Subcutaneous abdominal adipose tissue (tissue), 5 donors: ENCODE measurements at regions not wholly inside any gene's neighbourhood (a gene's known extent, or its start where the extent isn't known, plus 50 kb on each side); places are given as distances from the start of the nearest gene placed in this dataset.

ENCODE experiments used
- H3K27ac ChIP-seq: one replicate; pipeline ENCODE4 v1.7.0; 2013; ENCODE audit warnings: low read depth, mild to moderate bottlenecking, inconsistent platforms, low read length, moderate library complexity
- H3K27me3 ChIP-seq, 5 donors: one replicate each; pipeline ENCODE4 v1.7.0; 2013; ENCODE audit warnings: low read length in 5 of 5, inconsistent platforms in 1 of 5; ENCODE audit not compliant: control insufficient read depth in 5 of 5, insufficient read depth in 4 of 5
- H3K36me3 ChIP-seq, 5 donors: one replicate each; pipeline ENCODE4 v1.7.0; 2013; ENCODE audit warnings: low read length in 5 of 5; ENCODE audit not compliant: control insufficient read depth in 5 of 5, insufficient read depth in 5 of 5
- H3K4me1 ChIP-seq, 5 donors: one replicate each; pipeline ENCODE4 v1.7.0; 2013; ENCODE audit warnings: low read length in 5 of 5, mild to moderate bottlenecking in 3 of 5, moderate library complexity in 1 of 5; ENCODE audit not compliant: control insufficient read depth in 5 of 5, insufficient read depth in 5 of 5
- H3K4me3 ChIP-seq, 5 donors: one replicate each; pipeline ENCODE4 v1.7.0; 2013; ENCODE audit warnings: low read length in 5 of 5, low read depth in 1 of 5
- H3K9ac ChIP-seq, 5 donors: one replicate each; pipeline ENCODE4 v1.7.0; 2013; ENCODE audit warnings: low read length in 5 of 5, mild to moderate bottlenecking in 4 of 5, moderate library complexity in 3 of 5
- H3K9me3 ChIP-seq, 5 donors: one replicate each; pipeline ENCODE4 v1.7.0; 2013; ENCODE audit warnings: low read length in 5 of 5; ENCODE audit not compliant: control insufficient read depth in 5 of 5
- donor health status: healthy.
- donor health status: healthy.
- donor health status: healthy.
- donor health status: healthy.
- donor health status: healthy.

DNA sequence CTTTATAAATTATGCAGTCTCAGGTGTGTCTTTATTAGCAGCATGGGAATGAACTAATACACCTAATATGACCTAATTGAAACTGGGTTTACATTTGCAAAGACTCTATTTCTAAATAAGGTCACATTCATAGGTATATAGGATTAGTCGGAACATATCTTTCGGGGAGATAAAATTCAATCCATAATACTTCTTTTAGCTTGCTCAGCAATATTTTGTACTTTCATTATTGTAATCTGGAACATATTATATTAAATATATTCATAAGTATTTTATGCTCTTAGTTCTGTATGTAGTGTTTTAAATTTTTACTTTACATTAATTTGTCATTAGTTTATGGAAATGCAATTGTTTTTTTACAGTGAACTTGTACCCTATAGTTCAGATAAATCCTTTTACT, 927.7 kb downstream of the CCDC85A start:
- no peaks in the 10 kb centered on the region for H3K36me3 ChIP-seq
- H3K27me3 ChIP-seq, result no peaks in the 10 kb centered on the region
- H3K4me1 ChIP-seq, result no peaks in the 10 kb centered on the region
- no peak overlapping the region for H3K9ac ChIP-seq
- H3K27ac ChIP-seq, result no peak overlapping the region
- H3K4me3 ChIP-seq, result no peak overlapping the region
- H3K9me3 ChIP-seq, result peaks cover 0 to 9% (median 7%) of the 10 kb centered on the region in 5 donors

DNA sequence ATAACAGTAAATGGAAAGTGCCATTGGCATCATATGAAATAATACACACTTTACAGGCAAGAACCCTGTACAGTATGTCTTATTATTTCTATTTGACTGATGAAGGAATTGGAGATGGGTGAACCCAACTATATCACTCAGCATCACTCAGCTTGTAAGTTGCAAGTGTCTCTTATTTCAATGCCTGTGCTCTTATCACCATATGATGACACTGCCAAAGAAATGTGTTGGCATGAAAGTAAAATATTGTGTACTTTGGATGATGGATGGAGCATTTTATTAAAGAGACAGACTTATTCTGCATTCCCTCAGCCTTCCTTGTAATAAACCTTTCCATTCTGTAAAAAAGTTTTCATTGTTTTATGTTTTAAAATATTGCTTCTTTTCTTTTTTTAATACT, 927.5 kb upstream of the VRK2 start:
- H3K27ac ChIP-seq, result no peak overlapping the region
- no peak overlapping the region for H3K9ac ChIP-seq
- no peaks in the 10 kb centered on the region for H3K4me1 ChIP-seq
- no peaks in the 10 kb centered on the region for H3K27me3 ChIP-seq
- H3K36me3 ChIP-seq, result no peaks in the 10 kb centered on the region
- no peak overlapping the region for H3K4me3 ChIP-seq
- H3K9me3 ChIP-seq, result peaks cover 0 to 5% (median 0%) of the 10 kb centered on the region in 5 donors

DNA sequence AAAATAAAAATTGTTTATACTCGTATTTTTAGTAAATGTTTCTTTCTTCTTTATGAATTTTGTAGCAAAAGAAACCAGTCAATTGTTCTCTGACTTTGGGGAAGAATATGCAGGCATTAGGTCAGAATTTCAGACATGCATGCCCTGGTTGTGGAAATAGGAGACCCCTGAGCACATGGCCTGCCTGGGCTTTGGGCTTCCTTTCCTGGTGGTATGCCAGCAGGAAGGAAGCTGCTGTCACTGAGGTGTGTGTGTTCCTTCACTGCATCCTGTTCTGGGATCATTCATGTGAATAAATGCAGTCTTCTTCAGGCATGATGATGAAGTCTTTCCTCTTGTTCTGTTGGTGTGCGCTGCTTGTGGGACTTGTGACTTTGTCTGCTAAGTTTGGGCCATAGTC, 920.2 kb upstream of the VRK2 start:
- Histone ChIP-seq H3K4me1 (no peaks in the 10 kb centered on the region), H3K27me3 (no peaks in the 10 kb centered on the region), H3K36me3 (no peaks in the 10 kb centered on the region), H3K27ac (no peak overlapping the region), H3K9ac (no peak overlapping the region), H3K9me3 (peaks cover 0 to 5% (median 0%) of the 10 kb centered on the region in 5 donors), H3K4me3 (no peak overlapping the region)

DNA sequence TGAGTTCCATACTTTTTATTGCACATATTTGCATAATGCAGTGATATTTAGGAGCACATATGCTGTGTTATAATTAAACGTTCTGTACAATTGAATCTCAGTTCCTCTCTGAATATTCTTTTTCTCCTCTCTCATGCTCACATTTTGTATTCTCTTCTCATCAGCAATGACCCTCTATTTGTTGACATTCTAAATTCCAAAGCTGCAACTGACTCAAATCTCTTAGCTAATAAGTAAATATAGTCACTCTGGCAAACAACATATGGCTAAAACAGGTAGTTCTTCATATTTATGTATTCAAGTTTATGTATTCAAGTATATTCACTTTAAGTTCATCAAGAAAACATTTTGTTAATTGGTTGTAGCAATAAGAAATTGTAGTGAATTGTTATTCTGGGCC, 907.4 kb upstream of the VRK2 start:
- H3K27ac ChIP-seq, result no peak overlapping the region
- no peak overlapping the region for H3K4me3 ChIP-seq
- no peaks in the 10 kb centered on the region for H3K27me3 ChIP-seq
- H3K9me3 ChIP-seq, result no peaks in the 10 kb centered on the region
- no peak overlapping the region for H3K9ac ChIP-seq
- no peaks in the 10 kb centered on the region for H3K4me1 ChIP-seq
- H3K36me3 ChIP-seq, result no peaks in the 10 kb centered on the region

DNA sequence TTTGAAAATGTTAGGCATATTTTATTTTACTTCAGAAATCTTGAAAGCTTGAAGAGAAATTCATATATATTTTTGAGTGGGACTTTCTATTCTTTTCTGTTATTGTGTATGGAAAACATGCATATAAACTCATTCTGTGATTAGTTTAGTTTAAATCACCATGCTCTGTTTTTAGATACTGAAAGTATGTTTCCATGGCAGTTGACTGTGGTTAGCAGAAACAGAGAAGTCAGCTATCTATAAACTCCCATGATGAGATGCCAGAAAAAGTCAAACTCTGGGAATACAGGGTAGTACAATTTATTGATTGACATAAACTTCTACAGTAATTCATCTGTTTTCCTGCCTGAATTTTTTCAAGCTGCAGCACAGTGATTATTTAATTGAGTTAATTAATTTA, 905.3 kb upstream of the VRK2 start:
- no peaks in the 10 kb centered on the region for H3K36me3 ChIP-seq
- no peaks in the 10 kb centered on the region for H3K27me3 ChIP-seq
- H3K27ac ChIP-seq, result no peak overlapping the region
- no peaks in the 10 kb centered on the region for H3K4me1 ChIP-seq
- H3K9ac ChIP-seq, result no peak overlapping the region
- H3K4me3 ChIP-seq, result no peak overlapping the region
- H3K9me3 ChIP-seq, result peaks cover 0 to 6% (median 0%) of the 10 kb centered on the region in 5 donors

DNA sequence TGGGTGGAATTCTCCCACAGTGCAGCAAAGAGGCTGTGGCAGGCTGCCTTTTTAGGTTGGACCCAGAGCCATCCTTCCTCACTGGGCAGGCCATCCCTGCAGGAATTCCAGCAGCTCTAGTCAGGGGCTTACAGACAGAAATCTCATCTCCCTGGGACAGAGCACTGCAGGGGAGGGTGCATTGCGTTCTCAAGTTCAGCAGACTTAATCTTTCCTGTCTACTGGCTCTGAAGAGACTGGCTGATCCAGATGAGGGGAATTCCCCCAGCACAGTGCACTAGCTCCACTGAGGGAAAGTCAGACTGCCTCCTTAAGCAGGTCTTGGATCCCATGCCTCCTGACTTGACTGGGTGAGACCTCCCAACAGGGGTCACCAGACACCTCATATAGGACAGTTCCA, 899.7 kb upstream of the VRK2 start:
- H3K36me3 ChIP-seq, result no peaks in the 10 kb centered on the region
- H3K4me3 ChIP-seq, result no peak overlapping the region
- H3K9ac ChIP-seq, result no peak overlapping the region
- H3K27ac ChIP-seq, result no peak overlapping the region
- no peaks in the 10 kb centered on the region for H3K27me3 ChIP-seq
- peaks cover 0 to 16% (median 8%) of the 10 kb centered on the region in 5 donors for H3K9me3 ChIP-seq
- H3K4me1 ChIP-seq, result no peaks in the 10 kb centered on the region

DNA sequence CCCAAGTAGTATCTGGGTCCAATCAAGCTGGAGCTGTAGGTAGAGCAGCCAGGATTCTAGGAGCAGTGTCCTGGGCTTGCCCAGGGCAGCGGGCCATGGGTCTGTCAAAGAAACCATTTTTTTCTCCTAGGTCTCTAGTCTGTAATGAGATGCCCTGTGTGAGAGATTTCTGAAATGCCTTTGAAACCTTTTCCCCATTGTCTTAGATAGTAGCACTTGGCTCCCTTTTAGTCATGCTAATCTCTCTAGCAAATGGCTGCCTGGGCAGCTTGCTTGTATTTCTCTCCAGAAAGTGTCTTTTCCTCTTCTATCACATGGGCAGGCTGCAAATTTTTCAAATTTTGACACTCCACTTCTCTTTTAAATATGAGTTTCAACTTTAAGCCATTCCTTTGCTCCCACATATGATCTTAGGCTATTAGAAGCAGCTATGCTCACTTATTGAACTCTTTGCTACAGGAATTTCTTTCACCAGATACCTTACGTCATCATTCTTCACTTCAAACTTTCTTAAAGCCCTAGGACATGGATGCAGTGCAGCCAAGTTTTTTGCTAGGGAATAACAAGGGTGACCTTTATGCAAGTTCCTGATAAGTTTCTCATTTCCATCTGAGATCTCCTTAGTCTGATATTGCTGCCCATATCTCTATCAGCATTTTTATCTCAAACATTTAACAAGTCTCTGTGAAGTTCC, 890.2 kb upstream of the VRK2 start:
- peaks cover 0 to 7% (median 0%) of the 10 kb centered on the region in 5 donors for H3K9me3 ChIP-seq
- H3K9ac ChIP-seq, result no peak overlapping the region
- H3K27ac ChIP-seq, result no peak overlapping the region
- no peak overlapping the region for H3K4me3 ChIP-seq
- no peaks in the 10 kb centered on the region for H3K27me3 ChIP-seq
- no peaks in the 10 kb centered on the region for H3K4me1 ChIP-seq
- H3K36me3 ChIP-seq, result no peaks in the 10 kb centered on the region

DNA sequence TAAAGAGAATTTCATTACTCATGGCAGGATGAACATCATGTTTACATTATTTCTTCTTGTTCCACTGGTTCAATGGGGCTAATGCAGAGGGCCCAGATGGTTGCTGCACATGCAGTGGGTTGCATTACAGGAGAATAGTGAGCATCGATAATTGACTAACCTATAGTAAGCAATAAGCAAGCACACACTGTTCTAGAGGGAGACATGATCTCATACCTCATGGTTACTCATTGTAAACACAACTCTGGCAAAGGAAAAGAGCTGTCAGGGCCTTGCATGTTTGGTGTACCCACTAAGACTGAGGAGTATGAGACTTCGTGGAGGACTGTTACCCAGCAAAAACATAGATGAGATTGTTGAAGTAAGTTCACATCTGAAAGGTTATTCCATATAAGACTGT, 885.6 kb upstream of the VRK2 start:
- H3K9ac ChIP-seq, result no peak overlapping the region
- no peak overlapping the region for H3K4me3 ChIP-seq
- no peak overlapping the region for H3K27ac ChIP-seq
- no peaks in the 10 kb centered on the region for H3K27me3 ChIP-seq
- H3K36me3 ChIP-seq, result no peaks in the 10 kb centered on the region
- H3K4me1 ChIP-seq, result no peaks in the 10 kb centered on the region
- peaks cover 0 to 4% (median 0%) of the 10 kb centered on the region in 5 donors for H3K9me3 ChIP-seq

DNA sequence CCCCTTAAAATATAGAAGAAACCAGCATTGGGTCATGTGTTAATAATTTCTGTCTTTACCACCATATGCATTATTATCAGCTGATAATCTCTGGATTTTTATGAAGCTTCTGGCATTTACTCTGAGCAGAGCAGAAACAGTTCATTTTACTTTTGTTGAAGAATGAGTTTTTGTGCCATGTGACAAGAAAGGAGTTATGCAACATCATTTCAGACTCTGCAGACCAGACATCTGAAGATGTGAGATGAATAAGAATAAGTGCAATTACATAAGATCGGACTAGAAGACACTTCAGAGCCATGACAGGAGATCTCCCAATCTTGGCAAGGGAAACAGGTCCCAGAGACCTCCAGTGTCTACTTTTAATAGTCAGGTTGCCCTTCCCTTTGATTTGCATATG, 869.4 kb upstream of the VRK2 start:
- Histone ChIP-seq H3K9ac (no peak overlapping the region), H3K4me3 (no peak overlapping the region), H3K27ac (no peak overlapping the region), H3K27me3 (no peaks in the 10 kb centered on the region), H3K36me3 (no peaks in the 10 kb centered on the region), H3K9me3 (no peaks in the 10 kb centered on the region), H3K4me1 (no peaks in the 10 kb centered on the region)

DNA sequence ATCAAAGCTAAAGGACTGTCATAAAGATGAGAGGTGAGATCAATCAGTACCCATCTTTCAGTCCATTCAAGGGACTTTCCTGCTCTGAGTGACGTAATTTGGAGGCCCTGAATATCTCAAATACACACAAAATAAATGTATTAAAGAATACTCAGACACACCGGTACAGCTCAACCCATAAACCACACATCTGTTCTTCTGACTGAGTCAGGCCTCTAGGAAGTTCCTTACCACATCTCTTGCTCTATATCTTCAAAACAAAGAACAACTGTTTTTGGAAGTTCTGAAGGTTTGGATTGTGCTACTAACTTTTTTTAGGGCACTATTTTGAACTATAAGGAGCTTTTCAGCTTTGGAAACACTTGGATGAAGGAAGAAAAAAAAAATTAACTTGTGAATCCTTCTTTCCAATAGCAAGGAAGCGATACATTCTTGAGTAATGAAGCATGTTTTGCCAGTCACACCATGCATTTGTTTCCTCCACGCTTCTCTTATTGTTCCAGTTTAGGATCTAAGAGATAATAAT, 866.5 kb upstream of the VRK2 start:
- Histone ChIP-seq H3K9ac (no peak overlapping the region), H3K36me3 (no peaks in the 10 kb centered on the region), H3K4me1 (no peaks in the 10 kb centered on the region), H3K27me3 (no peaks in the 10 kb centered on the region), H3K9me3 (no peaks in the 10 kb centered on the region), H3K27ac (no peak overlapping the region), H3K4me3 (no peak overlapping the region)
